ENCODE measurements at regions not wholly inside any gene's neighbourhood (a gene's known extent, or its start where the extent isn't known, plus 50 kb on each side); places are given as distances from the start of the nearest gene placed in this dataset.

DNA sequence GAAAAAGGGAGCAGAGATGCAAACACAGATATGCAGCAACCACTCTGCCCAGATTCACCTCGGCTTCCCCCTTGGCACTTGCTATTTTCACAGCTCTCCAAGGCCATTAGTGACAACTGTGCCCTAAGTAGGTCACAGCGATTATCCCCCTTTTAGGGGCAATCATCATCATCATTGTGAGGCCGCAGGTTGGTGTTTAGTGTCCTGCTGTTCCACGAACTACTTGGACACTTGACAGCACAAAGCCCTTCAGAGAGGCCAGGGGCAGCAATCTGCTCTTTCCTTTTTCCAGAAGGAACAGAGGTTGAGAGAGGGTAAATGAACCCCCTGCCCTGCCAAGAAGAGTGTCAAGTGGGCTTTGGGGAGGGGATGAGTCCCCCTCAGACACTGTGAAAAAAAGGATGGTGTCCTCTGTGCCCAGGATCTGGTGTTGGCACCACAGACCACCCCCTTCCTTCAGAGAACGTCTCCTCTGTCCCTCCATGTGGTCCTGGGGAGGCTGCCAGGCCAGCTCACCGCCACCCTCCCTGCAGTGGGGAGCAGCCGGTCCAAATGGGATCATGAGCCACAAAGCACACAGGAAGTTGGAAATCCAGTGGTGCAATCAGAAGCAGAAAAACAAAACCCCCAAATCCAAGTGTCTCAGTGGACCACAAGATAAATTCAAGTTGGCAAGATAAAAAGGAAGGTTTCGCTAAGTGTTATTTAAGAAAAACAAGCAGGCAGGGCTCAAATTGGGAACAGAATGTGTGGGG lies 78.4 kb upstream of the MED9 start:
- no peak for DNase-seq

DNA sequence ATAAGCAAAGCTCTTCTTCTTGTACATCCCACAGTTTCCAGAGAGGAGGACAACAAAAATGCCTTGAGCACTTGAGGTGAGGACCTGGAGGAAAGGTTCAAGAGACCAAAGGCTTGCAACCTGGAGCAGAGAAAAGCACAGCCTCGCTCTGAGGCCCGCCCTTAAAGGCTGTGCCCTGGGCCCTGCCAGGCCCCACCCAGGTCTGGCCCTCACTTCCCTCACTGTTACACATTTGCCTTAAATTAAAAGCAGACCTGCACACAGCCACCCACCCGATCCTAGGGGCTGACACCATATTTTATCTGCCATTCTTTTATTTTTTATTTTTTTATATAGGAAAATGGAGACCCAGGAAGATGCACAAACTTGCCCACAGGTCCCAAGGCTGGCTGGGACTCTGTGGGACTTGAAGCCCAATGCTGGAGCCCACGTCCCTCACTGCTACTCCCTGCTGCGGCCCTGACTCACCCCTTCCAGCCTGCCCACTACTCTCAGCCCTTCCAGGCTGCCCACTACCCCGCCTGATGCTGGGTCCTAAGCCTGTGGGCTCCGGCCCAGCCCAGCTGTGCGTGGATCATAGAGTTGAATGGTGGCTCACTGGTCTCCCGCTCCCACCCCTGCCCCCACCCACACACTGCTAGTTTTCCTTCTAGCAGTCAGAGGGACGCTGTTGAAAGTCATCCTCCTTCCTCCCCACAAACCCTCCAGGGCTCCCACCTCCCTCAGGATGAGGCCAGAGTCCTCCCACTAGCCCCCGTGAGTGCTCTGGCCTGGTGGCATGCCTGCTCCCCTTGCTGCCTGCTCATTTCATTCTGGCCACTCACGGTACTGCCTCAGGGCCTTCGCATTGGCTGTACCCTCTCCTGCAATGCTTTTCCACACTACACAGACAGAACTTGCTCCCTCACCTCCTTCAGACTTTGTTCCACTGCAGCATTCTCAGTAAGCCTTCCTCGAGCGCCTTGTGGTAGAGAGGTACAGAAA lies 77.6 kb upstream of the MED9 start:
- DNase-seq = no peak

DNA sequence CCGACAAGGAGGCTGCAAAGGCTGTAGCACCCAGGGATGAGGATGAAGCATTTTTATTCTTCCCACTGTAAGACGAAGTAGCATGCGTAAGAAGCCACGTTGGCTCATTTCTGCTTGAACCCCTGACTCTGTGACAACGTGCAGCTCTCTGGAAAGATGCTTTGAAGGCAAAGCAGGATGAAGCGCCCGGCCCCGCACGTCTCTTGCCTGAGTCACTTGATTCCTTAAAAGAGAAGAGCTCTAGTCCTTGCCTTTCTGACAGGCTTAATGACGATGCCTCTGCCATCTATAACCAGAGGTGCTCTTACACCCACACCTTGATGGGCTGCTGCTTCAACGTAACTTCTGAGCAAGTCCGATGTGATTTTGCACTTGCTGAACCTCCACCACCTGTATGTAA lies 76.7 kb upstream of the MED9 start:
- no peak for DNase-seq

DNA sequence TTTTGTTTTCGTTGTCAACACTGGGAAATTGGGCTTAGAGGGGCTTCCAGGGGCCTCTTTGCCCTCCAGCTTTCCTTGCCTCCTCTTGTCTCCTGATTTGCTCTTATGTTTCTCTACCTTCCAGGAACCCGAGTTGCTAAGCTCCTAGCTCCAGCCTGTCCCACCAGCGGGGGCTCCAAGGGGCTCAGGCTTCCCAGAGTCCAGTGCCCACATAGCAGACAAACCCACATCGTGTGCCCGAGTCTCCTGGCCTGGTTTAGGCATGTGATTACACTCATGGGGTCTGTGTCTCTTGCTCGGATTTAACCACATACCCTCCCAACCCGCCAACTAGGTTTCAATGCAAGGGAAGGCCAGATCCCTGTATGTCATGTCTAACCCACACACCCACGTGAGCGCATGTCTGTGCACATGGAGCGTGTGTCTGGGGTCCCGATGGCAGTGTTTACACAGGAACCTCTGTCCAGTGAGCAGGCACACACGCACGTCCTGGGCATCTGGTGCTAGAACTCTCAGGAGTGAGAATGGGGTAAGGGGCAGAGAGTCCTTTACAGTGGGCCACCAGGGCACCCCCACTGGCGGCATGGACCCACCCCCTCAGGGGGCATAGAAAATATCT lies 76.1 kb upstream of the MED9 start:
- DNase-seq = no peak

GRCh38 chr17:17401271-17401781 lies 75.5 kb upstream of the MED9 start:
- DNase-seq = no peak

DNA sequence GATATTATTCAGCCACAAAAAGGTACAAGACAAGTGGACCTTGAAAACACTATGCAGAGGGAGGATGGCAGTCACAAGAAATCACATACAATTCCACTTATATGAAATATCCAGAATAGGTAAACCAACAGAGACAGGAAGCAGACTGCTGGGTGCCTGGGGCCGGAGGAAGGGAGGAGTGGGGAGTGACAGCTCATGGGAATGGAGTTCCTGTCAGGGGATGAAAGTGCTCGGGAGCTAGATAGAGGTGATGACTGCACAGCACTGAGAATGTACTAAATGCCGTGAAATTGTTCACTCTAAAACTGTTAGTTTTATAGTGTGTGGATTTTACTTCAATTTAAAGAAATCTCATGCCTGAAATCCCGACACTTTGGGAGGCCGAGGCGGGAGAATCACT lies 74.2 kb upstream of the MED9 start:
- no peak for DNase-seq

GRCh38 chr17:17403065-17403464 lies 73.7 kb upstream of the MED9 start:
- no peak for DNase-seq

GRCh38 chr17:17403899-17404576 lies 72.8 kb upstream of the MED9 start:
- peak; percentile 51 for DNase-seq

DNA sequence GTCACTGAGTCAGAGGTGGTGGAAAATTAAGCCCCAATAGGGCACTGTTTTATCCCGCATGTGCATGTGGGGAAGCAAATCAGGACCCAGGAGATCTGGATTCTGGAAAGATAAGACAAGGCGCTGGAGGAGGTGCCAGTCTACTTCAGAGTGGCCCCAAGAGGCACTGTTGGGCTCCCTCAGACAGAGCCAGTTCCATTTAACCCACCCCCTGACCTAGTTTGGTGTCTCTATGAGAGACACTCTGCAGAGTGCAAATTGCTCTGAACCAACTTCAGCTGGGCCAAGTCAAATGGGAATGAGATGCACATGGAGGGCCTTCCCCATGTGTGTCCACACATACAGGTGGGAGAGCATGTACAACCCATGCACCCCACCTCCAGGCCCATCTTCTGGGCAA lies 71.1 kb upstream of the MED9 start:
- no peak for DNase-seq

- no peak for DNase-seq
Measured at GRCh38 chr17:17406225-17406624, 70.6 kb upstream of the MED9 start.

DNA sequence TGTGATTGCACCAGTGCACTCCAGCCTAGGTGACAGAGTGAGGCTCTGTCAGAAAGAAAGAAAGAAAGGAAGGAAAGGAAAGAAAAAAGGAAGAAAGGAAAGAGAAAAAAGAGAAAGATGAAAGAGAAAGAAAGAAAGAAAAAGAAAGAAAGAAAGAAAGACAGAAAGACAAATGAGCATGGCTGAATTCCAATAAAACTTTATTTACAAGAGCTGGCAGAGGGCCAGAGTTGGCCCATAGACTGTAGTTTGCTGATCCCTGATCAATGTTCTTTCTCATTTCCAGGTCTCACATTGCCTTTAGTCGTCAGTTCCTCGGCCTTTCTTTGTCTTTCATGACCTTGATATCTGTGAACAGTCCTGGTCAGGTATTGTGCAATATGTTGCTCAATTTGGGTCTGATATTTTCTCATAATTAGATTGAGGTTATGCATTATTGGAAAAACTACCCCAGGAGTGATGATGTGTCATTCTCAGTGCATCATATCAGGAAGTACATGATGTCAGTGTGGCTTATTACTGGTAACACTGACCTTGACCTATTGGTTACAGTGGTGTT lies 68.5 kb upstream of the MED9 start:
- DNase-seq = no peak

GRCh38 chr17:17410357-17410756 lies 66.4 kb upstream of the MED9 start:
- DNase-seq = no peak

DNA sequence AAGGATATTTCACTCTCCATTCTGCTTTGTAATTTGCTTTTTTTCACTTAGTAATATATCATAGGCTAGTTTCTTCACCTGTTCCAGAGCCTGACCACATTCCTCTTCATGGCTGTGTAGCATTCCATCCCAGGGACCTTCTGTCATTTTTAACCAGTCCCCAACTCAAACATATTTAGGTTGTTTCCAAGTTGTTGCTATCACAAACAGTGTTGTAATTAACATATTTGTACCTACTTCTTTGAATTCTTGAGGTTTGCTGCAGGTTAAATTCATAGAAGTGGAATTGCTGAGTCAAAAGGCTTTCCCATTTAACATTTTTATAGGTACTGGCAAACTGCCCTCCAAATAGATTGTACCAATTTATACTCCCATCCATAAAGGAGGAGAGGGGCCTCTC lies 65.1 kb upstream of the MED9 start:
- DNase-seq = no peak

- no peak for DNase-seq
Measured at GRCh38 chr17:17412326-17412725, 64.5 kb upstream of the MED9 start.

- no peak for DNase-seq
Measured at GRCh38 chr17:17413215-17413792, 63.5 kb upstream of the MED9 start.

- DNase-seq = no peak
Measured at GRCh38 chr17:17413821-17414220, 63.0 kb upstream of the MED9 start.

DNA sequence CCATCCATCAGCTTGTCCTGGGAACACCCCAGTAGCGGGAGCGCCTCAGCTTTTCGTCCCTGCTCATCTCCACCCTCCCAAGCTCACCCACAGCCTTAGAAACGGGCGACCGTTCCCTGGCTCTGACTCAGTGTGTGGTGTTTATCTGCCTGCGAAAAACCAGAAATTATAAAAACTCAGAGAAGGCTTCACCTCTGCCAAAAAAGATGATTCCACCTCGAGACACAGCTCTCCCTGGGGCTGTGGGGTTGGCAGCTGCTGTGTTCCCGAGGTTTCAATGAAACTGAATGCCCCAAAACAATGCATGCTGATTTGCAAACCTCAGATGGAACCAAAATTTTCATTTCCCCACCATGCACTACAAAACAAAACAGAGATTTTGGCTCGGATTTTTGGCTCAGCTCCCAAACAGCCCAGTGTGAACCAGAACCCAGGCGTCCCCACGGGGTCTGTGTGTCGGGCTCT lies 62.4 kb upstream of the MED9 start:
- DNase-seq = no peak

GRCh38 chr17:17415006-17415405 lies 61.8 kb upstream of the MED9 start:
- DNase-seq = no peak

GRCh38 chr17:17416007-17416399 lies 60.8 kb upstream of the MED9 start:
- no peak for DNase-seq

GRCh38 chr17:17416400-17417360 lies 60.1 kb upstream of the MED9 start:
- no peak for DNase-seq

GRCh38 chr17:17417718-17418181 lies 59.0 kb upstream of the MED9 start:
- no peak for DNase-seq

Data from DMS79 (cell line).